ENCODE measurements at regions not wholly inside any gene's neighbourhood (a gene's known extent, or its start where the extent isn't known, plus 50 kb on each side); places are given as distances from the start of the nearest gene placed in this dataset.

- H3K27ac Mint-ChIP-seq, result no peak overlapping the region
- intact Hi-C loops (cut with micrococcal nuclease), result no loop called here
- H3K36me3 ChIP-seq (replicated peaks in 1 of 2; ENCODE audit: control insufficient read depth in 1 of 2, insufficient read depth in 2 of 2, low read length in 2 of 2), result no peaks in the 10 kb centered on the region
These were observed 215.2 kb upstream of the SSTR1 start for GRCh38 chr14:37992499-37992898.

GRCh38 chr14:37994846-37995372 lies 212.8 kb upstream of the SSTR1 start:
- Histone ChIP-seq H3K4me1 (ENCODE audit: control insufficient read depth in 1 of 2, insufficient read depth in 2 of 2, low read length in 2 of 2) (no peaks in the 10 kb centered on the region), H4K20me1 (ENCODE audit: insufficient read depth, low read length) (no peaks in the 10 kb centered on the region), H3K27ac (ENCODE audit: low read depth in 1 of 2, low read length in 2 of 2) (no peak overlapping the region), H3K79me2 (ENCODE audit: insufficient read depth, low read length) (no peaks in the 10 kb centered on the region), H3K9ac (ENCODE audit: insufficient read depth, low read length, poor library complexity, severe bottlenecking) (no peak overlapping the region), H3K36me3 (replicated peaks in 1 of 2; ENCODE audit: control insufficient read depth in 1 of 2, insufficient read depth in 2 of 2, low read length in 2 of 2) (no peaks in the 10 kb centered on the region), H3K27me3 (ENCODE audit: control insufficient read depth in 2 of 2, insufficient read depth in 2 of 2, low read length in 2 of 2) (no peaks in the 10 kb centered on the region), H3K4me3 (replicated peaks in 1 of 3; ENCODE audit: low read depth in 2 of 3, low read length in 3 of 3) (no peak overlapping the region), H3K9me3 (replicated peaks in 1 of 2; ENCODE audit: control insufficient read depth in 1 of 2, insufficient read depth in 1 of 2, low read length in 2 of 2) (no peaks in the 10 kb centered on the region), H3K4me2 (replicated peaks; ENCODE audit: extremely low read depth, low read length, poor library complexity, severe bottlenecking) (no peak overlapping the region), H2AFZ (ENCODE audit: insufficient read depth, low read depth, low read length, poor library complexity, severe bottlenecking) (no peak overlapping the region)
- Mint-ChIP-seq H3K4me1 (no peaks in the 10 kb centered on the region), H3K9me3 (peaks cover 0 to 6% (median 3%) of the 10 kb centered on the region in 7 donors), H3K27me3 (ENCODE audit: low read depth in 3 of 3) (peaks cover 0 to 3% (median 3%) of the 10 kb centered on the region in 3 donors), H3K36me3 (no peaks in the 10 kb centered on the region), H3K4me3 (no peak overlapping the region), H3K27ac (no peak overlapping the region)
- WGBS (ENCODE audit: insufficient coverage), result 94% methylated on average over 4 of the region's 4 CpGs
- DNase-seq, result no peak
- no peak for TF ChIP-seq CTCF (IDR thresholded peaks at IDR 0.05)
- intact Hi-C loops (cut with micrococcal nuclease), result no loop called here

More at GRCh38 chr14:37992499-37992898, 215.2 kb upstream of the SSTR1 start:
- TF ChIP-seq CTCF (IDR thresholded peaks at IDR 0.05), result no peak
- Histone ChIP-seq H3K27ac (ENCODE audit: low read depth in 1 of 2, low read length in 2 of 2) (no peak overlapping the region), H3K79me2 (ENCODE audit: insufficient read depth, low read length) (no peaks in the 10 kb centered on the region), H3K4me1 (ENCODE audit: control insufficient read depth in 1 of 2, insufficient read depth in 2 of 2, low read length in 2 of 2) (no peaks in the 10 kb centered on the region), H2AFZ (ENCODE audit: insufficient read depth, low read depth, low read length, poor library complexity, severe bottlenecking) (no peak overlapping the region), H4K20me1 (ENCODE audit: insufficient read depth, low read length) (no peaks in the 10 kb centered on the region), H3K27me3 (ENCODE audit: control insufficient read depth in 2 of 2, insufficient read depth in 2 of 2, low read length in 2 of 2) (no peaks in the 10 kb centered on the region), H3K4me3 (replicated peaks in 1 of 3; ENCODE audit: low read depth in 2 of 3, low read length in 3 of 3) (no peak overlapping the region), H3K9ac (ENCODE audit: insufficient read depth, low read length, poor library complexity, severe bottlenecking) (no peak overlapping the region), H3K4me2 (replicated peaks; ENCODE audit: extremely low read depth, low read length, poor library complexity, severe bottlenecking) (no peak overlapping the region), H3K9me3 (replicated peaks in 1 of 2; ENCODE audit: control insufficient read depth in 1 of 2, insufficient read depth in 1 of 2, low read length in 2 of 2) (no peaks in the 10 kb centered on the region)
- no peak for DNase-seq
- Mint-ChIP-seq H3K4me3 (no peak overlapping the region), H3K36me3 (no peaks in the 10 kb centered on the region), H3K27me3 (ENCODE audit: low read depth in 3 of 3) (peaks cover 0 to 5% (median 3%) of the 10 kb centered on the region in 3 donors), H3K4me1 (no peaks in the 10 kb centered on the region), H3K9me3 (peaks cover 0 to 6% (median 2%) of the 10 kb centered on the region in 7 donors)

Data from CD14-positive monocyte (primary cell).